TTC549 (cell line): ENCODE measurements at regions not wholly inside any gene's neighbourhood (a gene's known extent, or its start where the extent isn't known, plus 50 kb on each side); places are given as distances from the start of the nearest gene placed in this dataset.
"Not testable (repeated sequence)": the region's sequence is repeated elsewhere in the genome, so short reads cannot be mapped to it uniquely, and the experiment has no call there.

ENCODE experiments used
- FAIRE-seq: peaks from 2 replicates; lab custom pipeline; 2012; peaks lifted over from hg19 to GRCh38; lab: Jason Lieb, UNC

GRCh38 chr10:28733245-28733644 is 55.9 kb downstream of the BAMBI start:
- no peak for FAIRE-seq

DNA sequence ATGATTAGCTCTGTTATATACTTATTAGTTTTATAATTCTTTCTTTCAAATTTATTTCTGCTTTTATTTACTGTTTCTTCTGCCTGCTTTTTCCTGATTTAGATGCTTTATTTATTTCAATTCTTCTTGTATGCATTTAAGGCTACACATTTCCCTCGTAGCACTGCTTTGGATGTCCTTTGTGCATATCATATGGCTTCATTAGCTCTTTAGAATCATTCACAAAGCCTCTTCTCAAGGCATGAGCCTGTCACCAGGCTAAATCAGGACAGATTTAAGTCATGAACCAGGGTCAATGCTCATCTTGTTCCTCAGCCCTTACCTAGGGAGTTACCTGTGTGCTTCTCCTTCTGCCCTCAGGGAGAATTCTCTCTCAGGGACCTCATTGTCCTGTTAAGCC is 56.3 kb downstream of the BAMBI start:
- FAIRE-seq: no peak

- FAIRE-seq: no peak
Measured at GRCh38 chr10:28734938-28735759, 57.8 kb downstream of the BAMBI start.

DNA sequence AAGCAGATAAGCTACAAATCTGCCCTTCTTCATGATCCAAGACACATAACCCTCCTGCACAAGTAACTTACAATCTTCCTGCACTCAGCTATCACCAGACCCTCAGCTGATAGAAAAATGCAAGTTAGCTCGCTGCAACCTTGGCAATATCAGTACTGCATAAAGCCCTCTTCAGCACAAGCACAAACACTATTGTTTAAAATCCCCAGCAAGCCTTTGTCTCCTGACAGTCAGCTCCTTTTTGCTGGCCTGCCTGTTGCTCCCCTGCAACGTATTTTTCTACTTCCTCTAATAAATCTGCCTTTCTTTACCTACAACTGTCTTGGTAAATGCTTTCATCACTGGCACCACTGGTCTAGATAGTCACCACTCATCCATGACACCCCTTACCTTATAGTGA is 59.8 kb downstream of the BAMBI start:
- no peak for FAIRE-seq

DNA sequence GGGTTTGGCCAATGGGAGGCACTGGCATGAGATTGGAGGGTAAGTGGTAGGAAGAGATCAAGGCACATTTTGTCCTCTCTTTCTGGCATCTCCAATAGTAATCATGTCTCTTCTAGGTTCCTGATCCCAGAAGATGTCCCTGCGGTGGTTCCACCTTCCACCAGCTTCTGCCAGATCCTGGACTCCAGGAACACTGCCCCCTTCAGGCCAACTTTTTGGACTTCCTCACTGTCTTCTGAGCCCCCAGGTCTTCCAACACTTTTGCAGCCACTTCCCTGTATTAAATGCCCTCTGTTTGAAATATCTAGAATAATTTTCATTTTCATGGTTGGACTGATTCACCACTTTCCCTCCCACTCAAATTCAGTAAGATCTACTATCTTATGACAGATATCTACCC is 60.9 kb downstream of the BAMBI start:
- FAIRE-seq: no peak

GRCh38 chr10:28743576-28743975 is 66.3 kb downstream of the BAMBI start:
- FAIRE-seq: no peak

DNA sequence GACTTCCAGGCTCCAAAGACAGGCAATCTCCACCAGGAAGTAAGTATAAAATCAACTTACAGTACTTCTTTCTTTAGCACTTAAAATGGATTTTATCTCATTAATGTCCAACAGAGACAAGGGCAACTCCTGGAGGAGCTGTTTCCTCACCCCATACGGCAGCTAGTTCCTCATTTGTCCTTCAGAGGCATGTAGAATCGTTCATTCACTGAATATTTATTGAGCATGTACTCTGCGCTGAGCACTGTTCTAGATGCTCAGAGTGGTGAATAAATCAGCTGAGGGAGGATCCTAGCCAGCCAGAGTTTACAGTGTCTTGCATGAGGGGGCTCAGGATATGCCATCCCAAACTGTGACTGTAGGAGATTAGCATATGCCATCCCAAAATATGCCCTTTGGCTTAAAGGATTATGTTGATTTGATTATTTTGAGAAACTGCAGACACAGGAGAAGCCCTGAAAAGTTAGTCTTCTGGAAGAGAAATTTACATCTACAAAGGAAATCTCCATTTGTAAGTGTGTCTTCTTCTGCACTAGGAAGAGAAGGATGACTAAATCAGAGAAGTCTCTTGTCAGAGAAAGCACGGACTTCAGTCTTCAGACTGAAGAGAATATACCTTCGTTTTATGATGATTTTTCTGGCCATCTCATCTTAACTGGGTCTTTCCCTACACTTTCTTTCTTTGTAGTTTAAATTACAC is 66.9 kb downstream of the BAMBI start:
- FAIRE-seq: no peak

- FAIRE-seq: no peak
Measured at GRCh38 chr10:28754930-28755718, 77.8 kb downstream of the BAMBI start.

GRCh38 chr10:28761084-28761846 is 83.9 kb downstream of the BAMBI start:
- no peak for FAIRE-seq

GRCh38 chr10:28763471-28764170 is 86.3 kb downstream of the BAMBI start:
- no peak for FAIRE-seq

GRCh38 chr10:28765641-28766040 is 88.3 kb downstream of the BAMBI start:
- FAIRE-seq: no peak

- no peak for FAIRE-seq
Measured at GRCh38 chr10:28768227-28768626, 90.9 kb downstream of the BAMBI start.

- no peak for FAIRE-seq
Measured at GRCh38 chr10:28769091-28769604, 91.8 kb downstream of the BAMBI start.

- FAIRE-seq: not testable (repeated sequence)
Measured at GRCh38 chr10:28771580-28772090, 94.3 kb downstream of the BAMBI start.

GRCh38 chr10:28774051-28774995 is 97.0 kb downstream of the BAMBI start:
- FAIRE-seq: no peak

DNA sequence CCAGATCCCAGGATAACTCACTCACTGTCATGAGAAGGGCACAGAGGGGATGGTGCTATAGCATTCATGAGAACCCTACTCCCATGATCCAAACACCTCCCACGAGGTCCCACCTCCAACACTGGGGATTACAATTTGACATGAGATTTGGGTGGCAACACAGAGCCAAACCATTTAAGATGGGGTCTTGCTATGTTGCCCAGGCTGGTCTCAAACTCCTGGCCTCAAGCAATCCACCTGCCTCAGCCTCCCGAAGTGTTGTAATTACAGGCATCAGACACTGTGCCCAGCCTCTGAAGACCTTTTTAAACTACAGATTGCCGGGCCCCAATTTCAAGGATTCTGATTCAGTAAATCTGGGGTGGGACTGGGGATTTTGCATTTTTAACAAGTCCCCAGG is 98.5 kb downstream of the BAMBI start:
- no peak for FAIRE-seq

DNA sequence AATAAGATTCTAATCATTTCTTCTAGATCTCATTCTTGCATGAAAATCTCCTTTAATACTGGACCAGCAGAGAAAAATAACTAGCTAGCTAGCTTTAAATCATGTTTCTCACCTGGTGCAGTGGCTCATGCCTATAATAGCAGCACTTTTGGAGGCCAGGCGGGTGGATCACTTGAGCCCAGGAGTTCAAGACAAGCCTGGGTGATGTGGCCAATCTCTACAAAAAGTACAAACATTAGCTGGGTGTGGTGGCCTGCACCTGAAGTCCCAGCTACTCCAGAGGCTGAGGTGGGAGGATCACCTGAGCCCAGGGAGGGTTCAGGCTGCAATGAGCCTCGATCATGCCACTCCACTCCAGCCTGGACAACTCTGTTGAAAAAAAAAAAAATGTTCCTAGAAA is 99.2 kb downstream of the BAMBI start:
- no peak for FAIRE-seq

DNA sequence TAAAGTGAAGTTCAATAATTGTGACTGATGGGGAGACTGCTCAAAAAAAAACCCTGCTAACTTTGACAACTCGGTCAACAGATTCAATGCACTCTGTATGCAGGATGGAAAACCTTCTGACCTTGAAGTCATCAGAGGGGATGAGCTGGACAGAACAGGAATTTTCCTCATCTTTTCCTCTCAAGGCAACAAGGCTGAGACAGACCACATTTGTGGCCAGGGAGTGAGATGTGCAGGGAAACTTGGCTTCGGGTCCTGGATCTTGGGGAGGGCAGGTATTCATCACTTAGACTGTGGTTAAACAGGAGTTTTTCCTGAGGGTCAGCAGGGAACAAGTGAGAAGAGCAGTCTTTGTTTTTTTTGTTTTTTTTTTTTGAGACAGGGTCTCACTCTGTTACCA is 100.6 kb downstream of the BAMBI start:
- no peak for FAIRE-seq

- no peak for FAIRE-seq
Measured at GRCh38 chr10:28778524-28778923, 101.2 kb downstream of the BAMBI start.

DNA sequence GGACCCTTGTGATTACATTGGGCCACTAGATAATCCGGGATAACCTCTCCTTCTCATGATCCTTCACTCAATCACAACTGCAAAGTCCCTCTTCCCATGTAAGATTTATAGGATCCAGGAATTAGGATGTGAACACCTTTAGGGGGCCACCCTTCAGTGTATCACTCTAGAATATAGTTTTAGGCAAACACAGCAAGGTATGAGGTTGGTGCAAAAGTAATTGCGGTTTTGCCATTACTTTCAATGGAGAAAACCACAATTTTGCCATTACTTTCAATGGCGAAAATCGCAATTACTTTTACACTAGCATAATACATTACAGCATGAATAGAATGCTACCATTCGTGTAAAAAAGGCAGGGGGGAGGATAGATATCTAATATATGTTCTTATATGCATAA is 104.0 kb downstream of the BAMBI start:
- FAIRE-seq: no peak
